ENCODE measurements at regions not wholly inside any gene's neighbourhood (a gene's known extent, or its start where the extent isn't known, plus 50 kb on each side); places are given as distances from the start of the nearest gene placed in this dataset.

DNA sequence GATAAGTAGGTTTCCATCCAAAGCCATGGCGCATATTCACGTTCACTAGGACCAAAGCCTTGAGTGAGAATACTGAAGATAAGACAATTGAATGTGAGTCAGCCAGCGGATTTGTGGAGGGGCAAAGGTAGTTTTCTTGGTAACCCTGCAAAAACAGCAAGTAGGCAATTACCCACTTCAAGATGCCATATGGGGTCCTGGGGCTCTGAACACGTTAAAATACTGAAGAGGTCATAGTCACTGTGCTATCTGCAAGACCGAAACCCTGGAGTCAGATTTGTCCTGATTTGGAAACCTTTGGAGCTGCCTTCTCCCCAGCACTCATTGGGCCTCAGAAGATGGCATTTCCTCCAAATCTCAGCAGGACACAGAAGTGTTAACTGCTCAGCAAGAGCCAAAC is 646.9 kb upstream of the LMCD1 start:
- TF ChIP-seq, protein P1, sequence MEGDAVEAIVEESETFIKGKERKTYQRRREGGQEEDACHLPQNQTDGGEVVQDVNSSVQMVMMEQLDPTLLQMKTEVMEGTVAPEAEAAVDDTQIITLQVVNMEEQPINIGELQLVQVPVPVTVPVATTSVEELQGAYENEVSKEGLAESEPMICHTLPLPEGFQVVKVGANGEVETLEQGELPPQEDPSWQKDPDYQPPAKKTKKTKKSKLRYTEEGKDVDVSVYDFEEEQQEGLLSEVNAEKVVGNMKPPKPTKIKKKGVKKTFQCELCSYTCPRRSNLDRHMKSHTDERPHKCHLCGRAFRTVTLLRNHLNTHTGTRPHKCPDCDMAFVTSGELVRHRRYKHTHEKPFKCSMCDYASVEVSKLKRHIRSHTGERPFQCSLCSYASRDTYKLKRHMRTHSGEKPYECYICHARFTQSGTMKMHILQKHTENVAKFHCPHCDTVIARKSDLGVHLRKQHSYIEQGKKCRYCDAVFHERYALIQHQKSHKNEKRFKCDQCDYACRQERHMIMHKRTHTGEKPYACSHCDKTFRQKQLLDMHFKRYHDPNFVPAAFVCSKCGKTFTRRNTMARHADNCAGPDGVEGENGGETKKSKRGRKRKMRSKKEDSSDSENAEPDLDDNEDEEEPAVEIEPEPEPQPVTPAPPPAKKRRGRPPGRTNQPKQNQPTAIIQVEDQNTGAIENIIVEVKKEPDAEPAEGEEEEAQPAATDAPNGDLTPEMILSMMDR (IDR thresholded peaks at IDR 0.05; ENCODE audit: poor library complexity) = no peak
- no peak for TF ChIP-seq EZH2phosphoT487 (IDR thresholded peaks at IDR 0.05; ENCODE audit: low read depth, severe bottlenecking, unreplicated experiment)
